ENCODE measurements at regions not wholly inside any gene's neighbourhood (a gene's known extent, or its start where the extent isn't known, plus 50 kb on each side); places are given as distances from the start of the nearest gene placed in this dataset.
"Not testable (repeated sequence)": the region's sequence is repeated elsewhere in the genome, so short reads cannot be mapped to it uniquely, and the experiment has no call there.

- no peak for DNase-seq (ENCODE audit: low read depth in 2 of 2)
Observed at GRCh38 chr7:106583706-106584690, 77.0 kb downstream of the CCDC71L start.

GRCh38 chr7:106583100-106583499 is 77.9 kb downstream of the CCDC71L start:
- DNase-seq (ENCODE audit: low read depth in 2 of 2) = no peak

- DNase-seq (ENCODE audit: low read depth in 2 of 2) = no peak
Observed at GRCh38 chr7:106582365-106582764, 78.6 kb downstream of the CCDC71L start.

GRCh38 chr7:106579086-106579485 is 81.9 kb downstream of the CCDC71L start:
- not testable (repeated sequence) for DNase-seq (ENCODE audit: low read depth in 2 of 2)

- no peak for DNase-seq (ENCODE audit: low read depth in 2 of 2)
Observed at GRCh38 chr7:106575138-106575823, 85.7 kb downstream of the CCDC71L start.

- no peak for DNase-seq (ENCODE audit: low read depth in 2 of 2)
Observed at GRCh38 chr7:106573738-106574137, 87.2 kb downstream of the CCDC71L start.

GRCh38 chr7:106573125-106573663 is 87.8 kb downstream of the CCDC71L start:
- no peak for DNase-seq (ENCODE audit: low read depth in 2 of 2)

- DNase-seq (ENCODE audit: low read depth in 2 of 2) = no peak
Observed at GRCh38 chr7:106572394-106573124, 88.4 kb downstream of the CCDC71L start.

GRCh38 chr7:106571563-106571962 is 89.4 kb downstream of the CCDC71L start:
- DNase-seq (ENCODE audit: low read depth in 2 of 2) = no peak

- DNase-seq (ENCODE audit: low read depth in 2 of 2) = no peak
Observed at GRCh38 chr7:106570948-106571418, 90.0 kb downstream of the CCDC71L start.

GRCh38 chr7:106570146-106570545 is 90.8 kb downstream of the CCDC71L start:
- DNase-seq (ENCODE audit: low read depth in 2 of 2) = no peak

- DNase-seq (ENCODE audit: low read depth in 2 of 2) = no peak
Observed at GRCh38 chr7:106569500-106569929, 91.4 kb downstream of the CCDC71L start.

- DNase-seq (ENCODE audit: low read depth in 2 of 2) = no peak
Observed at GRCh38 chr7:106568680-106569499, 92.1 kb downstream of the CCDC71L start.

GRCh38 chr7:106568002-106568679 is 92.8 kb downstream of the CCDC71L start:
- no peak for DNase-seq (ENCODE audit: low read depth in 2 of 2)

GRCh38 chr7:106567204-106568001 is 93.6 kb downstream of the CCDC71L start:
- not testable (repeated sequence) for DNase-seq (ENCODE audit: low read depth in 2 of 2)

- no peak for DNase-seq (ENCODE audit: low read depth in 2 of 2)
Observed at GRCh38 chr7:106566672-106567071, 94.3 kb downstream of the CCDC71L start.

- no peak for DNase-seq (ENCODE audit: low read depth in 2 of 2)
Observed at GRCh38 chr7:106566196-106566595, 94.8 kb downstream of the CCDC71L start.

GRCh38 chr7:106565428-106565827 is 95.5 kb downstream of the CCDC71L start:
- DNase-seq (ENCODE audit: low read depth in 2 of 2) = no peak

GRCh38 chr7:106563466-106564150 is 97.3 kb downstream of the CCDC71L start:
- DNase-seq (ENCODE audit: low read depth in 2 of 2) = no peak
